ENCODE measurements at regions not wholly inside any gene's neighbourhood (a gene's known extent, or its start where the extent isn't known, plus 50 kb on each side); places are given as distances from the start of the nearest gene placed in this dataset.

DNA sequence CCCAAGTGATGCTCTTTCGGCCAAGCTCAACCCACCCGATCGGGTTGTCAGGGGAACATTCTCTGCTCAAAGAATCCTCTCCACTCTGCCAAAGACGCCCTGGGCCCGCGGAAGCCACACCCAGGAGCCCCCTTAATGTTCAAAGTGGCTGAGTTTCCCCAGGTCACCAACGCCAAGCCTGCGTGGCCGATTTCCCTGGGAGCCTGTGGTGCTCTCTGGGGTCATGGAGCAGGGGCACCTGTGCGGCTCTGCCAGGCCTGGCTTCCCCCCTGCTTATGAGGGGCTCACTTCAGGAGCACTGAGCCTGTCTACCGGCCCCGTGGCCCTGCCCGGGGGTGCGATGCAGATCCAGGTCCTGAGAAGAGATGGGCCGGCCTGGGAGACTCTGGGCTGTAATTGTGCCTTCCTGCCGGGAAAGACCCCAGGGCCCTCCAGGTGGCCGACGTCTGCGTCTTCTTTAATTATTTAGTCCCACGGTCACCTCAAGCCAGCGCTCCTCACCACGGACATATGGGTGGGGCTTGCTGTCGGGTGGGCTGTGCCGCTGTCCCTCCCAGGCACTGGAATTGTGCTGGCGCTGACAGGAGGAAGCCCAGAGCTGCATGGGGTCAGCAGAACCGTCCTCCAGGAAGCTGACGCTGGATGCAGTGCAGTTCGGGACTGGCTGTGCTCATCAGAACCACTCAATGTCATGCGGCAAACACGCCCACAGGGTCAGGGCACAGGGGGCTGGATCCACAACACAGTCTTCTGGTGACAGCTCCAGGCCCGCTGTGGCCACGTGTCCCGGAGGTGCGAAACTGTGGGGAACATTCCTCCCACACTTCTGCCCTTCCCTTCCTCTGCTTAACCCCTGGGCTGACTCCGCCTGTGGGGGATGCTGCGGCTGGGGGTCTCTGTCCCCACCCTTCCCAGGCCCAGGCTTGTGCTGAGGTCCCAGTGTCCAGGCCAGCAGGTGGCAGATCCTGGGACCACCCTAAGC, 267.6 kb upstream of the SFSWAP start:
- DNase-seq (ENCODE audit: low read depth in 1 of 2, low spot score in 2 of 2) = no peak
- no peak for TF ChIP-seq TEAD4 (IDR thresholded peaks at IDR 0.05; ENCODE audit: low read depth, low read length)
- no peak for TF ChIP-seq RXRA (IDR thresholded peaks at IDR 0.05; ENCODE audit: insufficient read depth, low read depth, low read length)
- TF ChIP-seq, protein P1, sequence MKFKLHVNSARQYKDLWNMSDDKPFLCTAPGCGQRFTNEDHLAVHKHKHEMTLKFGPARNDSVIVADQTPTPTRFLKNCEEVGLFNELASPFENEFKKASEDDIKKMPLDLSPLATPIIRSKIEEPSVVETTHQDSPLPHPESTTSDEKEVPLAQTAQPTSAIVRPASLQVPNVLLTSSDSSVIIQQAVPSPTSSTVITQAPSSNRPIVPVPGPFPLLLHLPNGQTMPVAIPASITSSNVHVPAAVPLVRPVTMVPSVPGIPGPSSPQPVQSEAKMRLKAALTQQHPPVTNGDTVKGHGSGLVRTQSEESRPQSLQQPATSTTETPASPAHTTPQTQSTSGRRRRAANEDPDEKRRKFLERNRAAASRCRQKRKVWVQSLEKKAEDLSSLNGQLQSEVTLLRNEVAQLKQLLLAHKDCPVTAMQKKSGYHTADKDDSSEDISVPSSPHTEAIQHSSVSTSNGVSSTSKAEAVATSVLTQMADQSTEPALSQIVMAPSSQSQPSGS (IDR thresholded peaks at IDR 0.05; ENCODE audit: low read length) = no peak
- TF ChIP-seq CHD2 (IDR thresholded peaks at IDR 0.05; ENCODE audit: low read length) = no peak
- no peak for TF ChIP-seq ZNF274 (IDR thresholded peaks at IDR 0.05; ENCODE audit: borderline replicate concordance, extremely low read depth, low read length)
- no peak for TF ChIP-seq CBX5 (IDR thresholded peaks at IDR 0.05; ENCODE audit: low read depth, low read length)
- no peak for TF ChIP-seq JUN (IDR thresholded peaks at IDR 0.05; ENCODE audit: low read depth, low read length)
- TF ChIP-seq POLR2A (IDR thresholded peaks at IDR 0.05; ENCODE audit: control extremely low read depth in 1 of 2, low read depth in 2 of 2, low read length in 2 of 2) = no peak
- no peak for TF ChIP-seq JUND (IDR thresholded peaks at IDR 0.05; ENCODE audit: low read length)
- no peak for TF ChIP-seq TCF12 (IDR thresholded peaks at IDR 0.05; ENCODE audit: low read depth, low read length)
- TF ChIP-seq CHD1 (IDR thresholded peaks at IDR 0.05; ENCODE audit: low read depth, low read length) = no peak

More for the DNA sequence above, 267.6 kb upstream of the SFSWAP start:
- Histone ChIP-seq H3K23me2 (ENCODE audit: low read depth, low read length) (no peaks in the 10 kb centered on the region), H3K4ac (replicated peaks; ENCODE audit: insufficient read length, low read depth, low read length) (no peak overlapping the region), H2AK5ac (ENCODE audit: low read depth, low read length) (no peak overlapping the region), H2AFZ (ENCODE audit: low read length) (no peak overlapping the region), H3K14ac (ENCODE audit: insufficient read length) (no peak overlapping the region), H3K9ac (replicated peaks in 1 of 4; ENCODE audit: extremely low read depth in 1 of 4, low read depth in 3 of 4, low read length in 3 of 4) (no peak overlapping the region), H3K36me3 (ENCODE audit: control insufficient read depth in 2 of 4, insufficient read depth in 4 of 4, low read length in 3 of 4) (no peaks in the 10 kb centered on the region), H3K4me1 (replicated peaks in 1 of 4; ENCODE audit: control insufficient read depth in 3 of 4, insufficient read depth in 4 of 4, low read length in 3 of 4) (peaks cover 0 to 2% (median 0%) of the 10 kb centered on the region in 4 experiments; a peak in 1 of 7 replicates), H3K4me3 (ENCODE audit: extremely low read depth in 1 of 4, insufficient read depth in 2 of 4, low read depth in 3 of 4, low read length in 4 of 4) (no peak overlapping the region), H3K4me2 (ENCODE audit: insufficient read depth in 1 of 2, low read depth in 2 of 2, low read length in 2 of 2) (no peak overlapping the region), H2BK20ac (ENCODE audit: low read length) (no peak overlapping the region), H4K91ac (replicated peaks; ENCODE audit: insufficient read length, low read length) (no peak overlapping the region), H3K9me3 (ENCODE audit: insufficient read depth in 2 of 2, low read depth in 1 of 2, low read length in 1 of 2) (no peaks in the 10 kb centered on the region; a peak in 1 of 4 replicates), H3K79me2 (ENCODE audit: control insufficient read depth in 1 of 2, insufficient read depth in 2 of 2, low read length in 2 of 2) (no peaks in the 10 kb centered on the region), H3K27me3 (replicated peaks in 1 of 4; ENCODE audit: control insufficient read depth in 3 of 4, extremely low read depth in 1 of 4, insufficient read depth in 3 of 4, low read length in 3 of 4) (no peaks in the 10 kb centered on the region), H3K18ac (ENCODE audit: extremely low read depth, low read length) (no peak overlapping the region), H3K23ac (ENCODE audit: insufficient read length) (no peak overlapping the region), H4K8ac (ENCODE audit: extremely low read depth, insufficient read depth, low read length) (no peak overlapping the region), H4K5ac (ENCODE audit: insufficient read length, low read depth, low read length) (no peak overlapping the region), H2BK15ac (ENCODE audit: low read length) (no peak overlapping the region), H2BK120ac (replicated peaks; ENCODE audit: low read depth, low read length) (no peak overlapping the region), H2BK5ac (ENCODE audit: low read depth, low read length) (no peak overlapping the region), H4K20me1 (replicated peaks in 1 of 2; ENCODE audit: control insufficient read depth in 1 of 2, insufficient read depth in 2 of 2, low read length in 2 of 2) (no peaks in the 10 kb centered on the region), H3K56ac (replicated peaks; ENCODE audit: insufficient read length, low read depth, low read length) (no peak overlapping the region), H3K79me1 (ENCODE audit: low read depth, low read length) (no peaks in the 10 kb centered on the region), H3K27ac (ENCODE audit: low read depth, low read length) (no peak overlapping the region), H2BK12ac (ENCODE audit: low read depth, low read length) (no peak overlapping the region)
- WGBS, 2 experiments (ENCODE audit: extremely low coverage in 1 of 2, insufficient coverage in 1 of 2, insufficient read length in 1 of 2, insufficient replicate concordance in 2 of 2, low coverage in 1 of 2, low lambda C conversion rate in 2 of 2, missing lambda C conversion rate in 1 of 2) = 89% methylated on average over 35 of the region's 36 CpGs; no CpG with 5 or more reads in 1 of the 2 experiments
- no peak for FAIRE-seq
- CTCF ChIA-PET (ENCODE audit: partially characterized antibody) = interaction anchor here (0.8 to 3.3 kb wide), 3 partner anchors 11 to 328 kb away, joined by 3 to 13 read pairs (median 4); no protein-coding TSS in a partner anchor
- POLR2A ChIA-PET (ENCODE audit: partially characterized antibody) = no interaction called here

Measured in H1 (cell line).